Upper lobe of left lung (tissue), 4 donors: ENCODE measurements at regions not wholly inside any gene's neighbourhood (a gene's known extent, or its start where the extent isn't known, plus 50 kb on each side); places are given as distances from the start of the nearest gene placed in this dataset.

ENCODE experiments used
- EP300 ChIP-seq, 4 donors: sonication (generic); formaldehyde crosslinking; IDR thresholded peaks; one replicate each; pipeline ENCODE4 v1.5.1; 2017; ENCODE audit warnings: antibody characterized with exemption in 4 of 4, control low read depth in 2 of 4
- POLR2A ChIP-seq, 4 donors: fragments of 450-650 bp; IDR thresholded peaks; one replicate each; pipeline ENCODE4 v1.5.1; 2016 to 2017; ENCODE audit warnings: antibody characterized with exemption in 4 of 4, mild to moderate bottlenecking in 2 of 4
- POLR2AphosphoS5 ChIP-seq, 2 donors: sonication (generic); formaldehyde crosslinking; IDR thresholded peaks; one replicate each; pipeline ENCODE4 v1.5.1; 2017; ENCODE audit warnings: antibody characterized with exemption in 2 of 2
- TF ChIP-seq, protein P1 (sequence below), 6 experiments: fragments of 450-650 bp in 4 of 6; fragments of 200-600 bp in 2 of 6; sonication (generic) in 2 of 6; IDR thresholded peaks; one replicate each; pipeline ENCODE4 v1.5.1; 2016 to 2019; ENCODE audit warnings: antibody characterized with exemption in 6 of 6

DNA sequence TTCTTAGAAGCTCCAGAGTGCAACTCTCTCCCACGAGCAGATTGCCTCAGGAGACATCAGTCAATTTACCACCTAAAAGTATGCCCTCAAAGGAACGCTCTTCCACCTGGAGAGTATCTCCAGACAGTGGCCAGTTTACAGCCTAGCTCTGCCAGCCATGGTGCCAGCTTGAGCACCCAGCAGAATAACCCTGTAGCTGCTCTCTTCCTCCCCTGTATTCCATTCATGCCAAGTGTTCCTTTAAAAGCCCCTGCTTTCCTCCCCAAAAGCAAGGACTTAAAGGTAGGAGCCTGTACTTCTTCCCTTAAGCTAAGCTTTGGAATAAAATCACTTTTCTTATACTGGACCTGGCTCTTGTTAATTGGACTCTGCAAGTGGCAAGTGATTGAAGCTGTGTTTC lies 245.4 kb upstream of the TMEM132C start:
- TF ChIP-seq POLR2A (IDR thresholded peaks at IDR 0.05) = no peak
- TF ChIP-seq, protein P1, sequence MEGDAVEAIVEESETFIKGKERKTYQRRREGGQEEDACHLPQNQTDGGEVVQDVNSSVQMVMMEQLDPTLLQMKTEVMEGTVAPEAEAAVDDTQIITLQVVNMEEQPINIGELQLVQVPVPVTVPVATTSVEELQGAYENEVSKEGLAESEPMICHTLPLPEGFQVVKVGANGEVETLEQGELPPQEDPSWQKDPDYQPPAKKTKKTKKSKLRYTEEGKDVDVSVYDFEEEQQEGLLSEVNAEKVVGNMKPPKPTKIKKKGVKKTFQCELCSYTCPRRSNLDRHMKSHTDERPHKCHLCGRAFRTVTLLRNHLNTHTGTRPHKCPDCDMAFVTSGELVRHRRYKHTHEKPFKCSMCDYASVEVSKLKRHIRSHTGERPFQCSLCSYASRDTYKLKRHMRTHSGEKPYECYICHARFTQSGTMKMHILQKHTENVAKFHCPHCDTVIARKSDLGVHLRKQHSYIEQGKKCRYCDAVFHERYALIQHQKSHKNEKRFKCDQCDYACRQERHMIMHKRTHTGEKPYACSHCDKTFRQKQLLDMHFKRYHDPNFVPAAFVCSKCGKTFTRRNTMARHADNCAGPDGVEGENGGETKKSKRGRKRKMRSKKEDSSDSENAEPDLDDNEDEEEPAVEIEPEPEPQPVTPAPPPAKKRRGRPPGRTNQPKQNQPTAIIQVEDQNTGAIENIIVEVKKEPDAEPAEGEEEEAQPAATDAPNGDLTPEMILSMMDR (IDR thresholded peaks at IDR 0.05) = no peak
- TF ChIP-seq POLR2AphosphoS5 (IDR thresholded peaks at IDR 0.05) = no peak
- no peak for TF ChIP-seq EP300 (IDR thresholded peaks at IDR 0.05)
